HT-29 (cell line): ENCODE measurements at regions not wholly inside any gene's neighbourhood (a gene's known extent, or its start where the extent isn't known, plus 50 kb on each side); places are given as distances from the start of the nearest gene placed in this dataset.
"Not testable (repeated sequence)": the region's sequence is repeated elsewhere in the genome, so short reads cannot be mapped to it uniquely, and the experiment has no call there.

Source experiments
- DNase-seq: peaks from one replicate; pipeline ENCODE4 v3.0.0-alpha.2; 2015; ENCODE audit warnings: low spot score

DNA sequence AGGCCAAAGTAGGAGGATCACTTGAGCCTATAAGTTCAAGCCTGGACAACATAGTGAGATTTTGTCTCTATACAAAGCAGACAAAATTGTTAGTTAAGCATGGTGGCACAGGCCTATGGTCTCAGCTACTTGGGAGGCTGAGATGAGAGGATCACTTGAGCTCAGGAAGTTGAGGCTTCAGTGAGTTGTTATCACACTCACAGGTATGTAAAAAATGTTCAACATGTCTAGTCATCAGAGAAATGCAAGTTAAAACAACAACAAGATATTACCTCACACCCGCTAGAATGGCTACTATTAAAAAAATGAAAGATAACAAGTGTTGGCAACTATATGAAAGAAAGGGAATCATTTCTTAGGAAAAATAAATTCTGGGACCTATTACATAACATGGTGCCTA lies 341.5 kb upstream of the ST8SIA4 start:
- DNase-seq = no peak

DNA sequence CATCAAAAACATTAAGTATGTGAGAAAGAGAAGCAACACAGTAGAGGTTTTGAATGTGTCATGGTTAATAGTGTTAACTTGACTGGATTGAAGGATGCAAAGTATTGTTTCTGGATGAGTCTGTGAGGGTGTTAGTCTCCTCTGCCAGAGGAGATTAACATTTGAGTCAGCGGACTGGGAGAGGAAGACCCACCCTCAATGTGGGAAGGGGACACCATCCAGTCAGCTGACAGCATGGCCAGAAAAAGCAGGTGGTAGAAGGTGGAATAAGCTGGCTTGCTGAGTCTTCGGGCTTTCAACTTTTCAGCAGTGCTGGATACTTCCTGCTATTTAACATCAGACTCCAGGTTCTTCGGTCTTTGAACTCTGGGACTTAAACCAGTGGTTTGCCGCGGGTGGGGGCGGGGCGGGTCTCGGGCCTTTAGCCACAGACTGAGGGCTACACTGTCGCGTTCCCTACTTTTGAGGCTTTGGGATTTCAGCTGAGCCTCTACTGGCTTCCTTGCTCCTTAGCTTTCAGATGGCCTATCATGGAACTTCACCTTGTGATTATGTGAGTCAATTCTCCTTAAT lies 309.9 kb upstream of the ST8SIA4 start:
- no peak for DNase-seq

DNA sequence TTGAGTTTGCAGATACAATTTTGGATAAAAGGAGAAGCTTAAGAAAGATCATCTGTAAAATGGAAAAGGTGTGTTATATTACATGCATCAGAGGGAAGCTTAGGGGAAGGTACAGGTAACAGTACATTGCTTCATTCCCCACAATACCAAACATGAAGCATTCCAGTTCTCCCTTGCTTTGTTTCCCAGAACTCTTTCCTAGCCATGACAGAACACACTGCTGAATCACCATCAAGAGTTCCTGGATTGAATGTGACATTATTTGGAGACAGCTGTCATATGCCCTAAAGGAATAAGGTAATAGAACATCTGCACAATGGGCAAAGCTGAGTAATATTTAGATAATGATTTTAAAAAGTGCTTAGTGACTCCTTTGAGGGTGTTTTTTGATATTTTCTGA lies 303.5 kb upstream of the ST8SIA4 start:
- DNase-seq = no peak

DNA sequence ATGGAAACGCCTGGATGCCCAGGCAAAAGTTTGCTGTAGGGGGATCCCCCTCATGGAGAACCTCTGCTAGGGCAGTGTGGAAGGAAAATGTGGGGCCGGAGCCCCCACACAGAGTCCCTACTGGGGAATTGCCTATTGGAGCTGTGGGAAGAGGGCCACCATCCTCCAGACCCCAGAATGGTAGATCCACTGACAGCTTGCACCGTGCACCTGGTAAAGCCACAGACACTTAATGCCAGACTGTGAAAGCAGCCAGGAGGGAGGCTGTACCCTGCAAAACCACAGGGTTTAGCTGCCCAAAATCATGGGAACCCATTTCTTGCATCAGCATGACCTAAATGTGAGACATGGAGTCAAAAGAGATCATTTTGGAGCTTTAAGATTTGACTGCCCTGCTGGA lies 302.0 kb upstream of the ST8SIA4 start:
- not testable (repeated sequence) for DNase-seq

DNA sequence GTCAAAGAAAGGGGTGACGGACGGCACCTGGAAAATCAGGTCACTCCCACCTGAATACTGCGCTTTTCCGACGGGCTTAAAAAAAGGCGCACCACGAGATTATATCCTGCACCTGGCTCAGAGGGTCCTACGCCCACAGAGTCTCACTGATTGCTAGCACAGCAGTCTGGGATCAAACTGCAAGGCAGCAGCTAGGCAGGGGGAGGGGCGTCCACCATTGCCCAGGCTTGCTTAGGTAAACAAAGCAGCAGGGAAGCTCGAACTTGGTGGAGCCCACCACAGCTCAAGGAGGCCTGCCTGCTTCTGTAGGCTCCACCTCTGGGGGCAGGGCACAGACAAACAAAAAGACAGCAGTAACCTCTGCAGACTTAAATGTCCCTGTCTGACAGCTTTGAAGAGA lies 277.3 kb upstream of the ST8SIA4 start:
- not testable (repeated sequence) for DNase-seq

DNA sequence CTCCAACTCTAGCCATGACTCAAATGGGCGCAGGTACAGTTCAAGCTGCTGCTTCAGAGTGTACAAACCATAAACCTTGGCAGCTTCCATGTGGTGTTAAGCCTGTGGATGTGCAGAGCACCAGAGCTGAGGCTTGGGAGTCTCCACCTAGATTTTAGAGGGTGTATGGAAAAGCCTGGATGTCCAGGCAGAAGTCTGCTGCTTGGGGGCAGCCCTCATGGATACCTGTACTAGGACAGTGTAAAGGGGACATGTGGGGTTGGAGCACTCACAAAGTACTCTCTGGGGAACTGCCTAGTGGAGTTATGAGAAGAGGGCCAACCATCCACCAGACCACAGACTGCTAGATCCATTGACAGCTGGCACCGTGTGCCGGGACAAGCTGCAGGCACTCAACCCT lies 273.5 kb upstream of the ST8SIA4 start:
- no peak for DNase-seq

DNA sequence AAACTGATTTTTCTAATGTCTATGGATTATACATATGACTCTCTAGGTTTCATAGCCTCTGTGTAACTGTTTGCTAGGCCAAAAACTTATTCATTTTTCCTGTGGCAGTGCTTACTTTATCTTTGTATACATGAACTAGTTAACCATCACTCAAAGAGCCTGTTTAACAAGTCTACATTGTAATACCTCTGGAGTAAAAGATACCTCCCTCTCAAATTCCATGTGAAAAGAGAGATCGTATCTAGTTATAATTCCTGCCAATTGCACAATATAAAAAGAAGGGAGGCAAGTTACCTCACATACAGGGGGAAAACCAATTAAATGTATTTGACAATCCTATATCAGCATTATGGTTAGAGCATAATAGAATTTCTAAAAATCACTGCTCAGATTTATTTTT lies 271.9 kb upstream of the ST8SIA4 start:
- peak; percentile 11 for DNase-seq

DNA sequence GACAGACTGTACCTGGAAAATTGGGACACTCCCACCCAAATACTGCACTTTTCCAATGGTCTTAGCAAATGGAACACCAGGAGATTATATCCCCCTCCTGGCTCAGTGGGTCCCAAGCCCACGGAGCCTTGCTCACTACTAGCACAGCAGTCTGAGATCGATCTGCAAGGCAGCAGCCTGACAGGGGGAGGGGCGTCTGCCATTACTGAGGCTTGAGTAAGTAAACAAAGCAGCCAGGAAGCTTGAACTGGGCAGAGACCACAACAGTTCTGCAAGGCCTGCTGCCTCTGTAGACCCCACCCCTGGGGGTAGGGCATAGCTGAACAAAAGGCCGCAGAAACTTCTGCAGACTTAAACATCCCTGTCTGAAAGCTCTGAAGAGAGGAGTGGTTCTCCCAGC lies 260.0 kb upstream of the ST8SIA4 start:
- DNase-seq = no peak

DNA sequence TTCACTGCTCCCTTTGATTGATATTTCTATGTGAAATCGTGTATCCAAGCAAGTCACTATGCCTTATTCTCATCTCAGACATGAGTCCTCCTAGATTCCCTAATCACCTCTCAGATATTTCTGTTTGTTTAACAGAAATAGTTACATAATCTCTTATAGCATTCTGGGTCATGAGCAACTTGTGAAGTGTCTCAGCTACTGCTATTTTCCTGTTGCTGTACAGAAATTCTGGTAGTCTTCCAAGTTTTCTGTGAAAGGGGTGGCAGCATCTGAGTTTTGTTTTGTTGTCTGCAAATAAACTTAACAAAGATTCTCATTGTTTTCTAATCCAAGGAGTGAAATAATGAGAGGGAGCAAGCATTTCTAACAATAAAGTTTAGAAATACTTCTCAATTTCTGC lies 256.9 kb upstream of the ST8SIA4 start:
- DNase-seq = no peak

DNA sequence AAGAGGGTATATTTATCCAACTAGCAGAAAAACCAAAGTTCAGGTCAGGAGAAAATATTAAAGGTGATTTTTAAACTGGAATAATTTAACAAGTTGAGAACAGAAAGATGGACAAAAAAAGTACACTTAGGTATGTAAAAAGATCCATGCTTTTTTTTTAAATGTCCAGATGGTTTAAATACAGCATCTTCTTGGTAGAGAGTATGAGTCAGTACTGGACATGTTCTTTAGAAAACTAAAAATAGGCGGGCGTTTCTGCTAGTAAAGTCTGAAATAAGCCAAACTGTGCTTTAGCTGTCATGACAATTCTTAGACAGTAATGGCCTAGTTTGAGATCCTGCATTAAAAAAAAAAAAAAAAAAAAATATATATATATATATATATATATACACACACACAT lies 255.9 kb upstream of the ST8SIA4 start:
- DNase-seq = no peak

DNA sequence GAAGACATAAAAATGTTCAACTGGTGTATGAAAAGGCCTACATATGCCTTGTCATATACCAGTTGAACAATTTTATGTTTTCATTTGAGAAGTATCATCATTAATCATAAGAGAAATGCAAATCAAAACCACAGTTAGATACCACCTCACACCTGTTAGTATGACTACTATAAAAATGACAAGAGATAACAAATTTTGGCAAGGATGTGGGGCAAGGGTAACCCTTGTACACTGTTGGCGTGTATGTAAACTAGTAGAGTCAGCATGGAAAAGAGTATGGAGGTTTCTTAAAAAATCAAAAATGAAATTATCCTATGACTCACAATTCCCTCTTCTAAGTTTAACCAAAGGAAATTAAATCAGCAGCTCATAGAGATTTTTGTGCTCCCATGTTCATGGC lies 250.4 kb upstream of the ST8SIA4 start:
- no peak for DNase-seq

DNA sequence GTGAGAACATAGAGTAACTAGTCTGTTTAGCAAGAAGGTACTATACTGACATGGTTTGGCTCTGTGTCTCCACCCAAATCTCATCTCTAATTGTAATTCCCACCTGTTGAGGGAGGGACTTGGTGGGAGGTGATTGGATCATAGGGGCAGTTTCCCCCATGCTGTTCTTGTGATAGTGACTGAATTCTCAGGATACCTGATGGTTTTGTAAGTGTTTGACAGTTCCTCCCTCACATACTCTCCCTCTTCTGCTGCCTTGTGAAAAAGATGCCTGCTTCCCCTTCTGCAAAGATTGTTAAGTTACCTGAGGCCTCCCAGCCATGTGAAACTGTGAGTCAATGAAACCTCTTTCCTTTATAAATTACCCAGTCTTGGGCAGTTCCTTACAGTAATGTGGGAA lies 240.4 kb upstream of the ST8SIA4 start:
- DNase-seq = no peak

DNA sequence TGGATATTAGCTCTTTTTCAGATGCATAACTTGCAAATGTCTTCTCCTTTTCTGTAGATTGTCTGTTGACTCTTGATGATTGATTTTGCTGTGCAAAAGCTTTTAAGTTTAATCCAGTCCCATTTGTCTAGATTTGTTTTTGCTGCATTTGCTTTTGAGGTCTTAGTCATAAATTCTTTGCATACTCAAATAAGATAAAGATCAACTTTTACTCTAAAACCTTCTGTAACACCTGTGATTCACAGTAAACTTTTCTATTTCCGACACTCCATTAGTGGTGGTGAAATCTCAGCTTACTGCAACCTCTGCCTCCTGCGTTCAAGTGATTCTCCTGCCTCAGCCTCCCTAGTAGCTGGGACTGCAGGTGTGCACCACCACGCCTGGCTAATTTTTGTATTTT lies 239.0 kb upstream of the ST8SIA4 start:
- no peak for DNase-seq

DNA sequence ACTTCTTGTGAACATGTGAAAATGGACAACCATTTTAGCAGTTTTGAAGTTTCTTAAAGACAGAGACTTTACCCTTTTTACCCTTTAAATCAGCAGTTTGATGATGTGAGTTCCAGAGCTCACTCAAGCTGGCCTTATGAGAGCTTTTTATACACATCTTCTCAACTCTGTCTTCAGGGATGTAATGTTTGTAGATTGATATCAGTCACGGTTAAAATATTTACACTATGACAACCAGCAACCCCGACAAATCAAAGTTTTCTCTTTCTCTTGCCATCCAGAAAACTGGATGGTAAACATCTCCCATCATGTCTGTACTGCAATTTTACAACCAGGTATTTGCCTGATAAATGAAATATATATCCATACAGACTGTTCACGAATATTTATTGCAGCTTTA lies 233.4 kb upstream of the ST8SIA4 start:
- no peak for DNase-seq

DNA sequence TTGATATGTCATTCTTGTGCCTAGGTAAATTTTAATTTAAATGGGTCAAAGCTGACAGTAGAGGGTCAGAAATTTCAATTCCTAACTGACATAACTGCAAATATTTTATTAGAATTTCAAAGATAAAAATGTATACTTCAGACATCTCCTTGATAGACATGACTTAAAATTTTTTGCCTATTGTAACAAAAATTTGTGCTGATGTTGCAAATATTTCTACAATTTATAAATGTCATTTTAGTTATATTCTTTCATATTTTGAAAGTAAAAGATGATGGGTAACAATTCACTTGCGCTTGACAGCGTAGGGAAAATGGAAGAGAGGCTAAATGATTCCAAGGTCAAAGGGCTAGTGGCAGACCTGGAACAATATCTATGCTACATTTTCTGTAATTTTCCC lies 220.3 kb upstream of the ST8SIA4 start:
- DNase-seq = no peak

DNA sequence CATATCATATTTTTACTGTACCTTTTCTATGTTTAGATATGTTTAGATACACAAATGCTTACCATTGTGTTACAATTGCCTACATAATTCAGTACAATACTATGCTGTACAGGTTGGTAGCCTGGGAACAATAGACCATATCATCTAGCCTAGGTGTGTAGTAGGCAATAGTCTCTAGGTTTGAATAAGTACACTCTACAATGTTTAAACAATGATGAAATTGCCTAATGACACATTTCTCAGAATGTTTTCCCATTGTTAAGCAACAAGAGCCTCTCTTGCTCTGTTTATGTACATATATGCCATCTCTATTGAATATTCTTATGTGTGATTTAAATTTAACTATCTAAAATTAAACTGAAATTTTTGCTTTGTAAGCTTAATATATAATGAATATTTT lies 209.6 kb upstream of the ST8SIA4 start:
- no peak for DNase-seq

DNA sequence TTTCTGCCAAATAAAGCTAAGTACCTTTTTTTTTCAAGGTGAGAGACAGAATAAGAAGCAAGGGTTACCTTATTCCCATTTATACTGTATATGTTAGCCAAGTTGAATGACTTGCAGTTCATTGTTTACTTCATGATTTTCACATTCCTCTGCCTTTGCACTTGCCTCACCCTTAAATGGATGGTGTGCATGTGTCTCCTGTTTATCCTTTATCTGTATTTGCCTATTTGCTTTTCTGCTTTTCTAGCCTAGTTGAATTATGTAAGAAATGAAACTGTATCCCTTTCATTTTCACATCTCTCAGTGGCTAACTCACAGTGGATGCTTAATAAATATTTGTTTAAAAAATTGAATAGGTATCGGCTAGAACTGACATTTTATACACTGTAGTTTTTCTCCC lies 200.8 kb upstream of the ST8SIA4 start:
- DNase-seq = no peak

DNA sequence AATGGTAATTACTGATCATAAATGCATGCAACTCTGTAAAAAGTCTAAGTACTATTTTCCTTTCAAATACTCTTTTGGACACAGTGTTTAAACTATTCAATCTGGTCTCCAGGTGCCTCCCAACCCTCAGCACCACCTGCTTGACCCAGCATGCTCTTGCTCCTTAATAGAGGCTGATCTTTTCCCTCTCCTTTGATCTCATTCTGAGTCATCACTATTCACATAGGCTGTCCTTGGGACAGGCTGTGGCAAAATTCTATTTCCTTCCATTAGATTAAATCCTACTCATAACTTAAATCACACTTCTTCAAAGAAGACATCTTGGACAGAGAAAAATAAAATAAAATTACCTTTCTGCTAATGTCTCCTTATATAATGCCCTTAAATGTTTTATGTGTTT lies 199.4 kb upstream of the ST8SIA4 start:
- peak; percentile 71 for DNase-seq

DNA sequence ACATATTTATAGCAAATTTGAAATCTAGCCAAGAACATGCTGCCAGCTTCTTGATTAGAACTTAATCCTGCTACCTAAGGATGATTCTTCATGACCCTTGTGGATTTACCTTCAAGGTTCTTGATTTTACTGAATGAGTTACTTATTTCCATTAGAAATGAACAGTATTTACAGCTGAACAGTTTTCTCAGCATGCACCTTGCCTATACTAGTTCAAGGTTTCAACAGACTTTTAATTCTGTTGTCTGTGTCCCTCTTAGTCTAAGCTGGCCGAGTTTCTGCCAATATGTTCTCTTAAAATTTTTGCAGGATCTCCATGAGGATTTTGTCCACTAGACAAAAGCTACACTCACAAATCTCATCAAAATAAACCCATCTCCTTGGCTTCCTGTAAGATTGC lies 188.8 kb upstream of the ST8SIA4 start:
- no peak for DNase-seq

DNA sequence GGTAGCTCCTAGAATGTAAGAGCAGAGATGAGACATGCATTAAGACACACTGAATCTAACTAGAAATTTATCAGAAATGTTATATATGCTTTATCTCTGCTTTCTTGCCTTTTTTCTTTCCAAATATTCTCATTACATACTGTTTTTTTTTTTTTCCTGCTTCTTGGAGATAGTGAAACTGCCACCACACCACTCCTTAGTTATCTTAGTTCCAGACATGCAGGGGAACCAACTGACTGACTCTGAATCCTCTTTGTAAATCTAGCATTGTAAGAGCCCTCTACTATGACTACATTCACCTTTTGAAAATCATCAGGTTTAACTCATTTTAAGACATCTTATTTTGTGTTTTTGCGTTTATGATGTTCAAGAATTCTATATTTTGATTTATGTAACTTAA lies 181.3 kb upstream of the ST8SIA4 start:
- DNase-seq = no peak

DNA sequence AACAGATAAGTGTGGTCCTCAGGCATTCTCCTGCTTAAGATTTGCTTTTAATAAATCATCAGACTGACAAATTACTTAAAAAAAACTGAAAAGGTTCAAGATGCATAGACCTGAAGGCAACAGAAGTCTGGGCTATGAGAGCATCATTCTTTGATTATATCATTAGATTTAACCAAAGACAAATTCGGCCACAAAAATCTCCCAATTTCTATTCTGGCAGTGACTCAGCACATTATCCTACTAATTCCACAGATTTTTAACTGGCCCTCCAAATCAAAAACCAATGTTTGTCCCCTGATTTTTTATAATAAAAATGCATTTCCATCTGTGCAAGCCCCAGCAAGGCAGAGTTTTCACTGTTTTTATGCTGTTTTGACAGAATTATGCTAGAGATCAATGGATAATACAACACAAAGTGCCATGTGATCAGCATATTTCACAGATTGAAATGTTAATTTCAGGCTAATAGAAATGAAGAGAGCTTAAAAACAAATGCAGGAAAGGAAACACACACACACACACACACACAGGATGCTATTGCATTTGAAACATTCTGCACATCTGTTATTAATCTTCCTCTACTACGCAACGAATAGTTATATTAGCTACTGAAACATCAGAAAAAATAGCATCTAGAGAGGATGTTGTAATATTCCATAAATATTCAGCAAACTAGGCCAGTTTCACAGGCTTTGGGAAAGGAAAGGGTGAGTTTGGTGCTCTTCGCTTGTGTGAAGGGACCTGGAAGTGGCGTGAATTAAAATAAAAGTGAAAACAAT lies 177.6 kb upstream of the ST8SIA4 start:
- no peak for DNase-seq

DNA sequence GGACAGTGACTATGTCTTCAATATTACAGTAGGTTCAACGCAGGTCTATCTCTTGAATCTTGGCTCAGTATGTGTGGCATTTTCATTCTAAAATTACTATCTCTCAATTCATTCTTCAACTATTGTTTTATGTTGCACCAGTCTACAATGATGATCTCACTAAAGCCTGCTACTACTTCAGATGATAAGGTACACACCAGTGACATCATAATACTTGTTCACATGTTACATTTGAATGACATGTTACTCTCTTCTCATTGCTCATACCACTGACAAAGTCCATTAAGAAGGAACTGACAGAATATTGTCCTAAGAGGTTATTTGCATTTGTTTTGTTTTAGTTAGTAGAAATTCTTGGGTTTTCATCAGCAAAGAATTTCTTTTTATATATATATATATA lies 165.2 kb upstream of the ST8SIA4 start:
- no peak for DNase-seq

DNA sequence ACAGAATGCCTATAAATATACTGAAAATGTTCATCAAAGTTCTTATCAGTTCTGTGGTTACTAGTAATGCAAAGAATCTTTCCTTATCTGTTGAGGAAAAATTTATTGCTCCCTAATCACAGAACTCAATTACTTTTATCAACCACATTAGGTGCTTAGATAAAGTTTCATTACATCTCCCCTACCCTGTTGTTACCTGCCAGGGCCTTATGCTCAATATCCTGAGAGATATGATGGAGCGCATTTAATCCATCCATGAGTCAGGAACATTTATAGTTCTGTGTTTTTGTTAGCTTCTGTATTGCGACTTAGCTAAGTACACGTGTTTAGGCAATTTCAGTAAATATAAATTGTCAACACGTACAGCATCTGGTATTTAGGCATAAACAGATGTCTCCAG lies 164.3 kb upstream of the ST8SIA4 start:
- peak; percentile 32 for DNase-seq

DNA sequence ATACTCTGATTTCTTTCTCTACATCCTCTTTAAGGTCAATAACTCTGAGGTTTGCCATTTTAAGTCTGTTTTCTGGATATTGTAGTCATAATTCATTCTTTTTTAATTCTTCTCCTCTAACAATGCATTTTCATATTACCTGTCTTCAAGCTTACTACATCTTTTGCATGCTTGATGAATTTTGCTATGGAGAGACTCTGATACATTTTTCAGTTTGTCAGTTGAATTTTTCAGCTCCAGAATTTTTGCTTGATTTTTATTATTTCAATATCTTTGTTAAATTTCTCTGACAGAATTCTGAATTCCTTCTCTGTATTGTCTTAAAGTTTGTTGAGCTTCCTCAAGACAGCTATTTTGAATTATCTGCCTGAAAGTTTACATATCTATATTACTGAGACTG lies 159.8 kb upstream of the ST8SIA4 start:
- DNase-seq = no peak
